Fibroblast of lung (primary cell): ENCODE measurements at regions not wholly inside any gene's neighbourhood (a gene's known extent, or its start where the extent isn't known, plus 50 kb on each side); places are given as distances from the start of the nearest gene placed in this dataset.
A peak's percentile ranks its signal among the peaks of the same experiment; 100 is the strongest.

Experiments used
- DNase-seq, 2 donors: peaks; one replicate each; pipeline versions ENCODE4 v3.0.0 to v3.0.0-alpha.2; 2010; ENCODE audit warnings: low read depth in 2 of 2
- H2AFZ ChIP-seq: 2 replicates; pipeline ENCODE4 v1.5.1; 2012; ENCODE audit warnings: low read length, control low read depth, inconsistent platforms
- H3K27ac ChIP-seq: 2 replicates; pipeline ENCODE4 v1.5.1; 2011; ENCODE audit warnings: low read length, control low read depth; ENCODE audit not compliant: insufficient read depth
- H3K27me3 ChIP-seq: 2 replicates; pipeline ENCODE4 v1.5.1; 2011; ENCODE audit warnings: mild to moderate bottlenecking, low read length; ENCODE audit not compliant: control insufficient read depth, insufficient read depth
- H3K36me3 ChIP-seq: 2 replicates; pipeline ENCODE4 v1.5.1; 2011; ENCODE audit warnings: low read length; ENCODE audit not compliant: control insufficient read depth, insufficient read depth
- H3K4me1 ChIP-seq: 2 replicates; pipeline ENCODE4 v1.5.1; 2011; ENCODE audit warnings: low read length; ENCODE audit not compliant: control insufficient read depth, insufficient read depth; ENCODE audit errors: extremely low read depth
- H3K4me2 ChIP-seq: 2 replicates; pipeline ENCODE4 v1.5.1; 2011; ENCODE audit warnings: low read length, control low read depth; ENCODE audit not compliant: insufficient read depth; ENCODE audit errors: extremely low read depth
- H3K4me3 ChIP-seq, 4 experiments: fragments of 200-600 bp in 1 of 4; sonication (generic) in 1 of 4; replicated peaks in 1 of 4; 2 replicates each; pipeline ENCODE4 v1.5.1; 2011 to 2016; ENCODE audit warnings: low read length in 4 of 4, low read depth in 3 of 4, mild to moderate bottlenecking in 3 of 4, control low read depth in 2 of 4, inconsistent platforms in 1 of 4, mixed read lengths in 1 of 4; ENCODE audit not compliant: insufficient read depth in 1 of 4; ENCODE audit errors: control extremely low read depth in 1 of 4
- H3K79me2 ChIP-seq: 2 replicates; pipeline ENCODE4 v1.5.1; 2012; ENCODE audit warnings: mild to moderate bottlenecking, low read length, inconsistent platforms; ENCODE audit not compliant: control insufficient read depth, insufficient read depth
- H3K9ac ChIP-seq: 2 replicates; pipeline ENCODE4 v1.5.1; 2011; ENCODE audit warnings: mild to moderate bottlenecking, low read length, control low read depth; ENCODE audit not compliant: insufficient read depth
- H3K9me3 ChIP-seq: 2 replicates; pipeline ENCODE4 v1.5.1; 2012; ENCODE audit warnings: low read depth, low read length; ENCODE audit not compliant: control insufficient read depth, insufficient read depth
- H4K20me1 ChIP-seq: 2 replicates; pipeline ENCODE4 v1.5.1; 2011; ENCODE audit warnings: low read length; ENCODE audit not compliant: control insufficient read depth, insufficient read depth; ENCODE audit errors: extremely low read depth
- EZH2 ChIP-seq: IDR thresholded peaks from 2 replicates; pipeline ENCODE4 v1.5.1; 2012; ENCODE audit warnings: low read length, control low read depth, mild to moderate bottlenecking; ENCODE audit errors: missing control alignments
- TF ChIP-seq, protein P1 (sequence below), 2 donors: IDR thresholded peaks in 1 of 2; conservative IDR thresholded peaks in 1 of 2; 1 replicate in 1 of 2; 2 replicates in 1 of 2; pipeline ENCODE4 v1.5.1; 2011 to 2012; ENCODE audit warnings: low read length in 2 of 2, control low read depth in 1 of 2, inconsistent platforms in 1 of 2, low read depth in 1 of 2, mild to moderate bottlenecking in 1 of 2

GRCh38 chr6:1485678-1486077, 96.3 kb downstream of the FOXF2 start:
- no peaks in the 10 kb centered on the region for H4K20me1 ChIP-seq
- TF ChIP-seq EZH2, result no peak
- TF ChIP-seq, protein P1, sequence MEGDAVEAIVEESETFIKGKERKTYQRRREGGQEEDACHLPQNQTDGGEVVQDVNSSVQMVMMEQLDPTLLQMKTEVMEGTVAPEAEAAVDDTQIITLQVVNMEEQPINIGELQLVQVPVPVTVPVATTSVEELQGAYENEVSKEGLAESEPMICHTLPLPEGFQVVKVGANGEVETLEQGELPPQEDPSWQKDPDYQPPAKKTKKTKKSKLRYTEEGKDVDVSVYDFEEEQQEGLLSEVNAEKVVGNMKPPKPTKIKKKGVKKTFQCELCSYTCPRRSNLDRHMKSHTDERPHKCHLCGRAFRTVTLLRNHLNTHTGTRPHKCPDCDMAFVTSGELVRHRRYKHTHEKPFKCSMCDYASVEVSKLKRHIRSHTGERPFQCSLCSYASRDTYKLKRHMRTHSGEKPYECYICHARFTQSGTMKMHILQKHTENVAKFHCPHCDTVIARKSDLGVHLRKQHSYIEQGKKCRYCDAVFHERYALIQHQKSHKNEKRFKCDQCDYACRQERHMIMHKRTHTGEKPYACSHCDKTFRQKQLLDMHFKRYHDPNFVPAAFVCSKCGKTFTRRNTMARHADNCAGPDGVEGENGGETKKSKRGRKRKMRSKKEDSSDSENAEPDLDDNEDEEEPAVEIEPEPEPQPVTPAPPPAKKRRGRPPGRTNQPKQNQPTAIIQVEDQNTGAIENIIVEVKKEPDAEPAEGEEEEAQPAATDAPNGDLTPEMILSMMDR (conservative IDR thresholded peaks at IDR 0.05 in 1 of 2, IDR thresholded peaks at IDR 0.05 in 1 of 2; ENCODE audit: low read depth in 1 of 2, low read length in 2 of 2), result no peak
- no peak overlapping the region for H2AFZ ChIP-seq
- no peaks in the 10 kb centered on the region for H3K79me2 ChIP-seq
- H3K9me3 ChIP-seq, result no peaks in the 10 kb centered on the region
- H3K4me2 ChIP-seq, result no peak overlapping the region
- peak overlapping the region; percentile 81 for H3K27ac ChIP-seq
- H3K27me3 ChIP-seq, result no peaks in the 10 kb centered on the region
- H3K4me3 ChIP-seq, result no peak overlapping the region
- H3K36me3 ChIP-seq, result no peaks in the 10 kb centered on the region
- peaks cover 21% of the 10 kb centered on the region for H3K4me1 ChIP-seq
- H3K9ac ChIP-seq, result no peak overlapping the region
- peak; percentile 88 to 92 for DNase-seq

GRCh38 chr6:1486387-1486786, 97.0 kb downstream of the FOXF2 start:
- Histone ChIP-seq H3K4me2 (no peak overlapping the region), H4K20me1 (no peaks in the 10 kb centered on the region), H3K9me3 (no peaks in the 10 kb centered on the region), H3K27me3 (no peaks in the 10 kb centered on the region), H3K4me3 (no peak overlapping the region), H3K4me1 (peaks cover 18% of the 10 kb centered on the region), H2AFZ (no peak overlapping the region), H3K36me3 (no peaks in the 10 kb centered on the region), H3K79me2 (no peaks in the 10 kb centered on the region), H3K27ac (peak overlapping the region; percentile 81), H3K9ac (no peak overlapping the region)
- TF ChIP-seq EZH2, result no peak
- TF ChIP-seq, protein P1 (conservative IDR thresholded peaks at IDR 0.05 in 1 of 2, IDR thresholded peaks at IDR 0.05 in 1 of 2; ENCODE audit: low read depth in 1 of 2, low read length in 2 of 2), result no peak
- DNase-seq, result no peak

GRCh38 chr6:1487239-1487638, 97.9 kb downstream of the FOXF2 start:
- DNase-seq, result no peak
- no peaks in the 10 kb centered on the region for H3K9me3 ChIP-seq
- H2AFZ ChIP-seq, result no peak overlapping the region
- H3K4me1 ChIP-seq, result peaks cover 11% of the 10 kb centered on the region
- H4K20me1 ChIP-seq, result no peaks in the 10 kb centered on the region
- H3K79me2 ChIP-seq, result no peaks in the 10 kb centered on the region
- H3K27me3 ChIP-seq, result no peaks in the 10 kb centered on the region
- TF ChIP-seq, protein P1 (conservative IDR thresholded peaks at IDR 0.05 in 1 of 2, IDR thresholded peaks at IDR 0.05 in 1 of 2; ENCODE audit: low read depth in 1 of 2, low read length in 2 of 2), result no peak
- no peak for TF ChIP-seq EZH2
- H3K4me3 ChIP-seq, result no peak overlapping the region
- no peak overlapping the region for H3K4me2 ChIP-seq
- H3K27ac ChIP-seq, result no peak overlapping the region
- H3K36me3 ChIP-seq, result no peaks in the 10 kb centered on the region
- H3K9ac ChIP-seq, result no peak overlapping the region
